Activated B cell treated with CpG ODN at 0.5 μM for 24 hours (primary cell): ENCODE measurements at regions not wholly inside any gene's neighbourhood (a gene's known extent, or its start where the extent isn't known, plus 50 kb on each side); places are given as distances from the start of the nearest gene placed in this dataset.

Source experiments
- ATAC-seq: fragments of 200-7000 bp; cut with Tn5 transposase; one replicate; pipeline ENCODE4 v1.10.0; 2021; ENCODE audit warnings: low read depth, mild to moderate bottlenecking, moderate library complexity
- CTCF ChIA-PET: fragments of 350-600 bp; sonication (Branson Sonifier 250); formaldehyde crosslinking; loops from one replicate; lab custom pipeline; 2021; ENCODE audit warnings: antibody characterized with exemption; lab: Charles Lee
- POLR2A ChIA-PET: fragments of 350-600 bp; sonication (Branson Sonifier 250); formaldehyde crosslinking; loops from one replicate; lab custom pipeline; 2021; ENCODE audit warnings: antibody characterized with exemption; lab: Charles Lee
- DNase-seq: peaks from one replicate; pipeline ENCODE4 v3.0.0; 2022
- H3K27ac Mint-ChIP-seq: one replicate; pipeline ENCODE4 v1.8.0; 2020; ENCODE audit warnings: mixed read lengths
- H3K27me3 Mint-ChIP-seq: one replicate; pipeline ENCODE4 v1.8.0; 2021; ENCODE audit warnings: mixed read lengths
- H3K36me3 Mint-ChIP-seq: one replicate; pipeline ENCODE4 v1.8.0; 2021; ENCODE audit warnings: low read depth, mixed read lengths
- H3K4me1 Mint-ChIP-seq: one replicate; pipeline ENCODE4 v1.8.0; 2021; ENCODE audit warnings: mixed read lengths
- H3K4me3 Mint-ChIP-seq: one replicate; pipeline ENCODE4 v1.8.0; 2020; ENCODE audit warnings: mild to moderate bottlenecking, mixed read lengths
- H3K9me3 Mint-ChIP-seq: one replicate; pipeline ENCODE4 v1.8.0; 2020; ENCODE audit warnings: mixed read lengths
- intact Hi-C: fragments of 100-400 bp; cut with micrococcal nuclease; formaldehyde crosslinking; loops from one replicate; pipeline ENCODE4 v1.15.1; 2024
- TF ChIP-seq, protein P1 (sequence below): fragments of 200-600 bp; IDR thresholded peaks from one replicate; pipeline ENCODE4 v1.8.0; 2022; ENCODE audit warnings: antibody characterized with exemption, mild to moderate bottlenecking

DNA sequence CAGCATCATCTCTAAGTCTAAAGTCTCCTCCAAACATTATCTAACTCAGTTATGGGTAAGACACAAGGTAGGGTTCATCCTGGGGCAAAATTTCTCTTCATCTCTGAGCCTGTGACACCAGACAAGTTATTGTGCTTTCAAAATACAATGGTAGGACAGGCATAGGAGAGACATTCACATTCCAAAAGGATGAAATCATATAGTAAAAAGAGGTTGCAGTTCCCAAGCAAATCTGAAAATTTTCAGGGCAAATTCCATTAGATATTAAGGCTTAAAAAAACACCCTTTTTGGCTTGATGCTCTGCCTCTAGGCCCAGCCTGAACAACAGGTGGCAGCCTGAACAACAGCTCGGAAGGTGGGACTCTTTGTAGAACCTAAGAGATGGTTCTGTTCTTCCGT, 448.3 kb upstream of the SLIT2 start:
- H3K36me3 Mint-ChIP-seq = no peaks in the 10 kb centered on the region
- H3K27ac Mint-ChIP-seq = no peak overlapping the region
- DNase-seq = no peak
- no peaks in the 10 kb centered on the region for H3K27me3 Mint-ChIP-seq
- peaks cover 2% of the 10 kb centered on the region for H3K9me3 Mint-ChIP-seq
- no peak overlapping the region for H3K4me3 Mint-ChIP-seq
- POLR2A ChIA-PET = no interaction called here
- TF ChIP-seq, protein P1, sequence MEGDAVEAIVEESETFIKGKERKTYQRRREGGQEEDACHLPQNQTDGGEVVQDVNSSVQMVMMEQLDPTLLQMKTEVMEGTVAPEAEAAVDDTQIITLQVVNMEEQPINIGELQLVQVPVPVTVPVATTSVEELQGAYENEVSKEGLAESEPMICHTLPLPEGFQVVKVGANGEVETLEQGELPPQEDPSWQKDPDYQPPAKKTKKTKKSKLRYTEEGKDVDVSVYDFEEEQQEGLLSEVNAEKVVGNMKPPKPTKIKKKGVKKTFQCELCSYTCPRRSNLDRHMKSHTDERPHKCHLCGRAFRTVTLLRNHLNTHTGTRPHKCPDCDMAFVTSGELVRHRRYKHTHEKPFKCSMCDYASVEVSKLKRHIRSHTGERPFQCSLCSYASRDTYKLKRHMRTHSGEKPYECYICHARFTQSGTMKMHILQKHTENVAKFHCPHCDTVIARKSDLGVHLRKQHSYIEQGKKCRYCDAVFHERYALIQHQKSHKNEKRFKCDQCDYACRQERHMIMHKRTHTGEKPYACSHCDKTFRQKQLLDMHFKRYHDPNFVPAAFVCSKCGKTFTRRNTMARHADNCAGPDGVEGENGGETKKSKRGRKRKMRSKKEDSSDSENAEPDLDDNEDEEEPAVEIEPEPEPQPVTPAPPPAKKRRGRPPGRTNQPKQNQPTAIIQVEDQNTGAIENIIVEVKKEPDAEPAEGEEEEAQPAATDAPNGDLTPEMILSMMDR = no peak
- no peak for ATAC-seq
- intact Hi-C loops = no loop called here
- CTCF ChIA-PET = no interaction called here
- H3K4me1 Mint-ChIP-seq = no peaks in the 10 kb centered on the region

DNA sequence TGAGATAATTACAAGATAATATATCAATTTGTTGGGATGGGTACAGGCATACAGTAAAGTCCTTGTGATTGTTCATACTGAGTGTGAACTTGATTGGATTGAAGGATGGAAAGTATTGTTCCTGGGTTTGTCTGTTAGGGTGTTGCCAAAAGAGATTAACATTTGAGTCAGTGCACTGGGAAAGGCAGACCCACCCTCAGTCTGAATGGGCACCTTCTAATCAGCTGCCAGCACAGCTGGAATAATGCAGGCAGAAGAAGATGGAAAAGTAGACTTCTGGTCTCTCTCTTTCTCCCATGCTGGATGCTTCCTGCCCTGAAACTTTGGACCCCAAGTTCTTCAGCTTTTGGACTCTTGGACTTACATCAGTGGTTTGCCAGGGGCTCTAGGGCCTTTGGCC, 457.9 kb upstream of the SLIT2 start:
- H3K4me3 Mint-ChIP-seq = no peak overlapping the region
- CTCF ChIA-PET = no interaction called here

DNA sequence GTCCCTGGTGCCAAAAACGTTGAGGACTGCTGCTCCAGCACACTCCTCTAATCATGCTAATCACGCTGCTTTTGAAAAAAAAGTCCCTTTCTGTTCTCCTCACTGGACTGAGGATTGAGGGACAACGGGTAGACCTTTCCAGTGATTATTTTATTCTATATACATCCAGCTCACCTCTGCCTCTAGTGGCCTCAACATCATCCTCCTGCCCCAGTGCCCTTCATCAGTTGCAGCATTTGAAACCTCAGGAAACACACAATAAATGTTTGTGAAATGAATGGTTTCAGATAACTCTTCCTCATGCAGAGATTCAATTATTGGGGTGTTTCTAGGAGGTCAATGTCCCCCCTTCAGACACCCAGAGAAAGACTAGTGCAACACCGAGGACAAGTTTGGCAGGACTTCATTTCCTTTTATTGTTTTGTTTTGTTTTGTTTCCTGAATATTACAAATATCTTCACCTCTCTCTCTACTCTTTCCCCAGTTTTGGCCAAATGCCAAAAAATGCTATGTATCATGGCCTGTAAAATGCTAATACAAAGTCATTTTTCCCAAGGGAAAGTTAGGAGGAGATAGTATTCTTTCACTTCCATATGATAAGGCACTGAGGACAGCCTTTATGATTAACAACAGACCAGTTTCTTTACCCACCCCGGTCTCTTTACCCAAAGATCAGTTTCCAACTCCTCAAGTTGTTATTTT, 460.1 kb upstream of the SLIT2 start:
- no peaks in the 10 kb centered on the region for H3K9me3 Mint-ChIP-seq
- DNase-seq (no peak), ATAC-seq (no peak)
- no peaks in the 10 kb centered on the region for H3K27me3 Mint-ChIP-seq
- no peaks in the 10 kb centered on the region for H3K36me3 Mint-ChIP-seq
- TF ChIP-seq, protein P1 = no peak
- H3K27ac Mint-ChIP-seq = no peak overlapping the region
- intact Hi-C loops = no loop called here
- CTCF ChIA-PET = no interaction called here
- H3K4me1 Mint-ChIP-seq = no peaks in the 10 kb centered on the region
- H3K4me3 Mint-ChIP-seq = no peak overlapping the region
- POLR2A ChIA-PET = no interaction called here

More for the DNA sequence above, 457.9 kb upstream of the SLIT2 start:
- Mint-ChIP-seq H3K9me3 (no peaks in the 10 kb centered on the region), H3K4me1 (no peaks in the 10 kb centered on the region), H3K27me3 (no peaks in the 10 kb centered on the region), H3K36me3 (no peaks in the 10 kb centered on the region), H3K27ac (no peak overlapping the region)
- POLR2A ChIA-PET = no interaction called here
- ATAC-seq (no peak), DNase-seq (no peak)
- TF ChIP-seq, protein P1 = no peak
- intact Hi-C loops = no loop called here

DNA sequence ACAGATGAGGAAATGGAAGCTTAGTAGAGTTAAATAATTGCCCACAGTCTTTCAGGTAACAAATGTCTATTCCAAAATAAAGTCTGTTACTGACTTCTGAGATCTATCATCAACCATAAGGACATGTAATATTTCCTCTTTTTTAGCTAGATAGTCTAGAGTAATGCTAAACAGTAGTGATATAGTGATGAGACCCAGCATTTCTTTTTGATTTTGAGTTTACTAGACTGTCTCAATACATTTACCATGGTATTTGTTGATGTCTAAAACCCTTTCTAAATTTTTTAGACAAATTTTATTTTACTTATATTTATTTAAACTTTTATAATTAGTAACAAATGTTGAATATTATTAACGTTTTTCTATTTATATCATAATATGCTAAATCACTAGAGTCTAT, 465.1 kb upstream of the SLIT2 start:
- intact Hi-C loops = no loop called here
- TF ChIP-seq, protein P1 = no peak
- Mint-ChIP-seq H3K9me3 (peaks cover 11% of the 10 kb centered on the region), H3K27ac (no peak overlapping the region), H3K4me1 (no peaks in the 10 kb centered on the region), H3K27me3 (no peaks in the 10 kb centered on the region), H3K36me3 (no peaks in the 10 kb centered on the region), H3K4me3 (no peak overlapping the region)
- DNase-seq = no peak
- ChIA-PET CTCF (no interaction called here), POLR2A (no interaction called here)
- no peak for ATAC-seq

DNA sequence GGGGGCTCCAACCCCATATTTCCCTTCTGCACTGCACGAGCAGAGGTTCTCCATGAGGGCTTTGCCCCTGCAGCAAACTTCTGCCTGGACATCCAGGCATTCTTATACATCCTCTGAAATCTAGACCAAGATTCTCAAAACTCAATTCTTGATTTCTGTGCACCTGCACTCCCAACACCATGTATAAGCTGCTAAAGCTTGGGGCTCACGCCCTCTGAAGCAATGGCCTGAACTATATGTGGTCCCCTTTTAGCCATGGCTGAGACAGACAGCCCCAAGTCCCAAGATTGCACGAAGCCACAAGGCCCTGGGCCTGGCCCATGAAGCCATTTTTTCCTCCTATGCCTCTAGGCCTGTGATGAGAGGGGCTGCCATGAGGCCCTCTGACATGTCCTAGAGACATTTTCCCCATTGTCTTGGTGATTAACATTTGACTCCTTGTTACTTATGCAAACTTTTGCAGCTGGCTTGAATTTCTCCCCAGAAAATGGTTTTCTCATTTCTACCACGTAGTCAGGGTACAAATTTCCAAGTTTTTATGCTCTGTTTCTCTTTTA, 468.0 kb upstream of the SLIT2 start:
- Mint-ChIP-seq H3K4me3 (no peak overlapping the region), H3K36me3 (no peaks in the 10 kb centered on the region), H3K27me3 (no peaks in the 10 kb centered on the region), H3K27ac (no peak overlapping the region), H3K9me3 (peaks cover 20% of the 10 kb centered on the region), H3K4me1 (no peaks in the 10 kb centered on the region)
- DNase-seq = no peak
- ATAC-seq = no peak
- TF ChIP-seq, protein P1 = no peak
- ChIA-PET POLR2A (no interaction called here), CTCF (no interaction called here)
- intact Hi-C loops = no loop called here
